Endothelial cell (in vitro differentiated cells): ENCODE measurements at regions not wholly inside any gene's neighbourhood (a gene's known extent, or its start where the extent isn't known, plus 50 kb on each side); places are given as distances from the start of the nearest gene placed in this dataset.

Source experiments
- DNase-seq: peaks from one replicate; pipeline ENCODE4 v3.0.0; 2021; ENCODE audit warnings: low spot score
- H3K27ac Mint-ChIP-seq: one replicate; pipeline ENCODE4 v1.8.0; 2021; ENCODE audit warnings: mixed read lengths, inconsistent platforms; ENCODE audit not compliant: unreplicated experiment
- H3K27me3 Mint-ChIP-seq: one replicate; pipeline ENCODE4 v1.8.0; 2021; ENCODE audit warnings: mild to moderate bottlenecking, moderate library complexity, mixed read lengths, inconsistent platforms; ENCODE audit not compliant: unreplicated experiment
- H3K36me3 Mint-ChIP-seq: one replicate; pipeline ENCODE4 v1.8.0; 2021; ENCODE audit warnings: mild to moderate bottlenecking, low read depth, mixed read lengths, inconsistent platforms; ENCODE audit not compliant: unreplicated experiment
- H3K4me1 Mint-ChIP-seq: one replicate; pipeline ENCODE4 v1.8.0; 2021; ENCODE audit warnings: mild to moderate bottlenecking, mixed read lengths, inconsistent platforms; ENCODE audit not compliant: unreplicated experiment
- H3K4me3 Mint-ChIP-seq: one replicate; pipeline ENCODE4 v1.8.0; 2021; ENCODE audit warnings: mild to moderate bottlenecking, mixed read lengths, inconsistent platforms; ENCODE audit not compliant: unreplicated experiment
- H3K9me3 Mint-ChIP-seq: one replicate; pipeline ENCODE4 v1.8.0; 2021; ENCODE audit warnings: mixed read lengths, inconsistent platforms; ENCODE audit not compliant: unreplicated experiment
- TF ChIP-seq, protein P1 (sequence below): fragments of 200-600 bp; sonication (generic); IDR thresholded peaks from one replicate; pipeline ENCODE4 v1.5.0; 2021; ENCODE audit warnings: antibody characterized with exemption; ENCODE audit not compliant: unreplicated experiment

- no peaks in the 10 kb centered on the region for H3K4me1 Mint-ChIP-seq
- H3K27me3 Mint-ChIP-seq, result peaks cover 1% of the 10 kb centered on the region
- no peak for DNase-seq
- no peak overlapping the region for H3K27ac Mint-ChIP-seq
- no peaks in the 10 kb centered on the region for H3K36me3 Mint-ChIP-seq
- no peak overlapping the region for H3K4me3 Mint-ChIP-seq
- H3K9me3 Mint-ChIP-seq, result no peaks in the 10 kb centered on the region
- TF ChIP-seq, protein P1, sequence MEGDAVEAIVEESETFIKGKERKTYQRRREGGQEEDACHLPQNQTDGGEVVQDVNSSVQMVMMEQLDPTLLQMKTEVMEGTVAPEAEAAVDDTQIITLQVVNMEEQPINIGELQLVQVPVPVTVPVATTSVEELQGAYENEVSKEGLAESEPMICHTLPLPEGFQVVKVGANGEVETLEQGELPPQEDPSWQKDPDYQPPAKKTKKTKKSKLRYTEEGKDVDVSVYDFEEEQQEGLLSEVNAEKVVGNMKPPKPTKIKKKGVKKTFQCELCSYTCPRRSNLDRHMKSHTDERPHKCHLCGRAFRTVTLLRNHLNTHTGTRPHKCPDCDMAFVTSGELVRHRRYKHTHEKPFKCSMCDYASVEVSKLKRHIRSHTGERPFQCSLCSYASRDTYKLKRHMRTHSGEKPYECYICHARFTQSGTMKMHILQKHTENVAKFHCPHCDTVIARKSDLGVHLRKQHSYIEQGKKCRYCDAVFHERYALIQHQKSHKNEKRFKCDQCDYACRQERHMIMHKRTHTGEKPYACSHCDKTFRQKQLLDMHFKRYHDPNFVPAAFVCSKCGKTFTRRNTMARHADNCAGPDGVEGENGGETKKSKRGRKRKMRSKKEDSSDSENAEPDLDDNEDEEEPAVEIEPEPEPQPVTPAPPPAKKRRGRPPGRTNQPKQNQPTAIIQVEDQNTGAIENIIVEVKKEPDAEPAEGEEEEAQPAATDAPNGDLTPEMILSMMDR, result no peak
Observed at GRCh38 chr12:106000382-106001104, 138.2 kb downstream of the NUAK1 start.

DNA sequence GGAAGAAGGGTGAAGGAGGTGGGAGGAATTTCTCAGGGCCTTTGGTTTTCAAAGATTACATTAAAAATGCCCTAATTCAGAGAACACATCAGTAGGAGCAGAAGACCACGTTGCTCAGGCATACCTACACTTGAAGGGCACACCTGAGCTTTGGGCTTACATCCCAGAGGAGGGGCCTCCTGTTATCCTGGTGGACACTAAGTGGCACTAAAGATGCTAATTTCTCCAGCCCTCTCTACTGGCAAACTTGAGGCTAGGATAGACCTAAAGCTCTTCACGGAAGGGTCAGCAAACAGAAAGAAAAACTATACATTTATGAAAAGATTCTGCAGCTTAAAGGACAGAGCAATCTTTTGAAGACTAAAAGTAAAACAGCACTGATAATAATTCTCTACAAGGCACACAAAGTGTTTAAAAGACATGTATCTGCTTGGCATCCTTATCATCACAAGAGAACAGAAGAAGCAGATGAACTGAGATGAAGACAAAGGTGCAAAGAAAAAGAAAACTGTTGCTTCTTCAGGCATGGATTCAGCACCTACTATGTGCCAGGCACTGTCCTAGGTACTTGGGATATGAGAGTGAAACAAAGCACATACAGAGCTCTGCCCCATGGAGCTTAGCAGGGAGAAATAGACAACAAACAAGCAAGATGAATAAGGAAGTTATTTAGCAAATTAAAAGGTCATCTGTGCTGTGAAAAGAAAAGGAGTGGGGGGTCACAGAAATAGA is 137.5 kb downstream of the NUAK1 start:
- no peak overlapping the region for H3K27ac Mint-ChIP-seq
- DNase-seq, result no peak
- H3K36me3 Mint-ChIP-seq, result no peaks in the 10 kb centered on the region
- no peak overlapping the region for H3K4me3 Mint-ChIP-seq
- peaks cover 1% of the 10 kb centered on the region for H3K27me3 Mint-ChIP-seq
- H3K4me1 Mint-ChIP-seq, result no peaks in the 10 kb centered on the region
- no peaks in the 10 kb centered on the region for H3K9me3 Mint-ChIP-seq
- TF ChIP-seq, protein P1, result no peak

DNA sequence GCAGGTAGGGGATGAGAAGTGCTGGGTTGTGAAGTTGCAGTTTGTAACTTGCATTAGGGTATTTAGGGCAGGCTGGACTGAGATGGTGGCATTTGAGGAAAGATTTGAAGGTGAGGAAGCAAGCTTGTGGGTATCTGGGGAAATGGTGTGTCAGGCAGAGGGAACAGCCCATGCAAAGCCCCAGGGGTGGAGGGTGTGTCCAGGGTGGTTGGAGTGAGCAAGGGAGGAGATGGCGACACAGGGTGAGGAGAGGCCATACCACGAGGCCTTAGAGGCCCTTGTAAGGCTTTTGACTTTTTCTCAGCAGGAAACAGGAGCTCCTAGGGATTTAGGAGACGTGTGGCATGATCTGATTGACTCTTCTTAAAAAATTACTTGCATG is 136.9 kb downstream of the NUAK1 start:
- DNase-seq, result no peak
- Mint-ChIP-seq H3K27ac (no peak overlapping the region), H3K9me3 (no peaks in the 10 kb centered on the region)

GRCh38 chr12:106003297-106003696 is 135.5 kb downstream of the NUAK1 start:
- Mint-ChIP-seq H3K4me3 (no peak overlapping the region), H3K4me1 (no peaks in the 10 kb centered on the region), H3K36me3 (no peaks in the 10 kb centered on the region), H3K27me3 (peaks cover 3% of the 10 kb centered on the region), H3K27ac (no peak overlapping the region), H3K9me3 (no peaks in the 10 kb centered on the region)
- TF ChIP-seq, protein P1, result no peak
- DNase-seq, result no peak

More for the DNA sequence above, 136.9 kb downstream of the NUAK1 start:
- no peak overlapping the region for H3K4me3 Mint-ChIP-seq
- H3K4me1 Mint-ChIP-seq, result no peaks in the 10 kb centered on the region
- peaks cover 1% of the 10 kb centered on the region for H3K27me3 Mint-ChIP-seq
- TF ChIP-seq, protein P1, result no peak
- no peaks in the 10 kb centered on the region for H3K36me3 Mint-ChIP-seq

GRCh38 chr12:106004289-106004688 is 134.5 kb downstream of the NUAK1 start:
- no peak for DNase-seq
- H3K27ac Mint-ChIP-seq, result no peak overlapping the region
- H3K4me1 Mint-ChIP-seq, result no peaks in the 10 kb centered on the region
- peaks cover 3% of the 10 kb centered on the region for H3K27me3 Mint-ChIP-seq
- TF ChIP-seq, protein P1, result no peak
- no peaks in the 10 kb centered on the region for H3K36me3 Mint-ChIP-seq
- no peaks in the 10 kb centered on the region for H3K9me3 Mint-ChIP-seq
- H3K4me3 Mint-ChIP-seq, result no peak overlapping the region
